ENCODE measurements at regions not wholly inside any gene's neighbourhood (a gene's known extent, or its start where the extent isn't known, plus 50 kb on each side); places are given as distances from the start of the nearest gene placed in this dataset.

- no peak for TF ChIP-seq EZH2phosphoT487 (IDR thresholded peaks at IDR 0.05; ENCODE audit: insufficient read depth, low read depth)
- no peak for TF ChIP-seq EZH2 (IDR thresholded peaks at IDR 0.05; ENCODE audit: insufficient read depth, poor library complexity, severe bottlenecking)
- Histone ChIP-seq H3K4me3 (no peak overlapping the region), H4K20me1 (ENCODE audit: insufficient read depth) (no peaks in the 10 kb centered on the region), H3F3A (ENCODE audit: insufficient read depth) (no peaks in the 10 kb centered on the region), H3K27ac (no peak overlapping the region), H3K9me2 (ENCODE audit: insufficient read depth) (no peaks in the 10 kb centered on the region), H2AFZ (no peak overlapping the region), H3K9me3 (ENCODE audit: low read depth) (no peaks in the 10 kb centered on the region), H3K79me2 (ENCODE audit: insufficient read depth) (no peaks in the 10 kb centered on the region), H3K27me3 (replicated peaks; ENCODE audit: insufficient read depth) (no peaks in the 10 kb centered on the region), H3K9ac (no peak overlapping the region), H3K36me3 (ENCODE audit: low read depth) (no peaks in the 10 kb centered on the region), H3K4me2 (ENCODE audit: unreplicated experiment) (no peak overlapping the region), H3K4me1 (ENCODE audit: insufficient read depth) (no peaks in the 10 kb centered on the region)
- in situ Hi-C loops (cut with MboI): no loop called here
- WGBS, 2 experiments (ENCODE audit: low coverage in 1 of 2, low lambda C conversion rate in 2 of 2, missing lambda C conversion rate in 2 of 2): 48 to 50% methylated on average over 7 of the region's 7 CpGs
- DNase-seq: no peak
Measured at GRCh38 chr22:47811971-47812370, 1049.5 kb downstream of the TBC1D22A start.

DNA sequence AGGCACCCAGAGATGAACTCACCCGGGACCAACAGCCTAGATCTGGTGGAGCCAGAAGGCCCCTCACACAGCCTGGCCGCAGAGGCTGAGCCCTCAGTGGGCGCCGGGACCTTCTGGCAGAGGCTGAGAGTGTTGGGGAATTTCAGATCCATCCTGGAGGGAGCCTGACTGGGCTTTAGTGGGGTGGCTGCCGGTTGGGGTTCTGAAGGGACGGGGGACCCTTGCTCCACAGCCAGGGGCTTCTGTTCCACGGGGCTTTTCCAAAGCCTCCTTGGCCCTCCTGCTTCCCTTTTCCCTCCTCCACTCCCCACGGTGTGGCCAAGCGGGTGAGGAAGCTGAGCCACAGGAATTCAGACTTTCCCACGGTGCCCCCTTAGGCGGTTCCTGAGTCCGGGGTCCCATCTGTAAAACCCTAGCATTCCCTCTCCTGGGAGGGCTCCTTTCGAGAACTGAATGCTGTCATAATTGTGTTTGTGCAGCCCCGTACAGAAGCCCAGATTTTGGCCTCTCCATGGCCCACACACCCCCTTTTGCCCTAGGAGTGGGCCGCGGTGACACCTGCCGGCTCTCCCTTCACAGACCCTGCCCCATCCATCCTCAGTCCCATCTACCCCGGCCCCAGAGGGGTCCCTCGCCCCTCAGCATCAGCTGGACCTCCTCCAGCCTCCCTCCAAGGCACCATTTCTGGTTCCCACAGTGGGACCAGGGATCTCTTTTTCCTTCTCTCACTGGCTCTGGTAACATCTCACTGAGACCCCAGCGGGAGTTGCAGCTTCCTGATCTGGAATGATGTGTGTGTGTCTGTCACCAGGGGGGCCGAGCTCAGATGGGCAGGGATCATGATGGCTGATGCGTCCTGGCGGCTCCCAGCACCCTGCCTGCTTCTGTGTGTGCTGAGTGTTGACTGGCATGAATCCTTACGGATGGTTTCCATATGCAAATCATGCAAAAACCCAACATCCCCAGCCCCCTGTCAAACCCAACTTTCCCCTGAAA is 1048.4 kb downstream of the TBC1D22A start:
- H3K4me3 ChIP-seq: no peak overlapping the region
- no peaks in the 10 kb centered on the region for H3K27me3 ChIP-seq (replicated peaks; ENCODE audit: insufficient read depth)
- H3F3A ChIP-seq (ENCODE audit: insufficient read depth): no peaks in the 10 kb centered on the region
- TF ChIP-seq EZH2 (IDR thresholded peaks at IDR 0.05; ENCODE audit: insufficient read depth, poor library complexity, severe bottlenecking): no peak
- no peak for TF ChIP-seq EZH2phosphoT487 (IDR thresholded peaks at IDR 0.05; ENCODE audit: insufficient read depth, low read depth)
- H3K9me2 ChIP-seq (ENCODE audit: insufficient read depth): no peaks in the 10 kb centered on the region
- no peaks in the 10 kb centered on the region for H3K36me3 ChIP-seq (ENCODE audit: low read depth)
- no peaks in the 10 kb centered on the region for H3K79me2 ChIP-seq (ENCODE audit: insufficient read depth)
- no peak overlapping the region for H3K9ac ChIP-seq
- H3K27ac ChIP-seq: no peak overlapping the region
- no peaks in the 10 kb centered on the region for H3K9me3 ChIP-seq (ENCODE audit: low read depth)
- WGBS, 2 experiments (ENCODE audit: low coverage in 1 of 2, low lambda C conversion rate in 2 of 2, missing lambda C conversion rate in 2 of 2): 36 to 38% methylated on average over 24 of the region's 24 CpGs
- no peaks in the 10 kb centered on the region for H4K20me1 ChIP-seq (ENCODE audit: insufficient read depth)
- in situ Hi-C loops (cut with MboI): no loop called here
- H3K4me2 ChIP-seq (ENCODE audit: unreplicated experiment): no peak overlapping the region
- H2AFZ ChIP-seq: no peak overlapping the region
- no peaks in the 10 kb centered on the region for H3K4me1 ChIP-seq (ENCODE audit: insufficient read depth)
- DNase-seq: no peak

DNA sequence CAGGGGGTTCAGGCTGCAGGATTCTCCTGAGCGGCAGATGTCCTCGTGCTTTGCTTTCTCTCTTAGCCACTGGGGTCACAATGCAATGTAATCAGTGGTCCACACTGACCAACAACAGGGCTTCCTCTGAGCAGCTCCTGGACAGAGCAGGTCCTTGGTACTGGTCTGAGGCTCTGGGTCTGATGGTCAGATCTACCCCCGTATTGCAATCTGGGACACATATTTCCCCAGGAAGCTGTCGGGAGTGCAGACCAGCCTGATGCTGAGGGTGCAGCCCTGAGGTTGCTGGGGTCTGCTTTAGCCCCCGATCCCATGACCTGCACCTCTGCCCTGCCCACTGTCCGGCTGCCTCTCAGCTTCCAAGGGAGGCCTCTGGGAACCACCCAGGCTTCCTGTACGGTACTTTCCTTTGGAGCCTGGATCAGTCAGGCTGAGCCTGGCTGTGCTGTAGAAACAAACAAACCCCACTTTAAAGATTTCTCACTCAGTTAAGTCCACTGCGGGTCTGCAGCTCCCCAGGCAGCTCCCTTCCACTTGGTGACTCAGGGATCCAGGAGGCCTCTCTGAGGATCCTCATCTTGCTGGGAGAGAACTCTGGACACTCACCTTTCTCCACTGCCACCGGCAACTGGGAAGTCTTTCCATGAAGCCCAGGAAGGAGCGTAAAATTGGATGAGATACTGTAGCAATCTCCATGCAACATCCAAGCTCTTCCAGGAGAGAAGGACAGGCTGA is 1046.6 kb downstream of the TBC1D22A start:
- no peak overlapping the region for H3K4me2 ChIP-seq (ENCODE audit: unreplicated experiment)
- in situ Hi-C loops (cut with MboI): no loop called here
- WGBS, 2 experiments (ENCODE audit: low coverage in 1 of 2, low lambda C conversion rate in 2 of 2, missing lambda C conversion rate in 2 of 2): 63 to 67% methylated on average over 10 of the region's 10 CpGs
- no peaks in the 10 kb centered on the region for H3K9me3 ChIP-seq (ENCODE audit: low read depth)
- H2AFZ ChIP-seq: no peak overlapping the region
- H4K20me1 ChIP-seq (ENCODE audit: insufficient read depth): no peaks in the 10 kb centered on the region
- no peaks in the 10 kb centered on the region for H3K27me3 ChIP-seq (replicated peaks; ENCODE audit: insufficient read depth)
- no peaks in the 10 kb centered on the region for H3K36me3 ChIP-seq (ENCODE audit: low read depth)
- TF ChIP-seq EZH2 (IDR thresholded peaks at IDR 0.05; ENCODE audit: insufficient read depth, poor library complexity, severe bottlenecking) (no peak), EZH2phosphoT487 (IDR thresholded peaks at IDR 0.05; ENCODE audit: insufficient read depth, low read depth) (no peak)
- H3K9ac ChIP-seq: no peak overlapping the region
- no peaks in the 10 kb centered on the region for H3K79me2 ChIP-seq (ENCODE audit: insufficient read depth)
- H3K27ac ChIP-seq: no peak overlapping the region
- H3F3A ChIP-seq (ENCODE audit: insufficient read depth): no peaks in the 10 kb centered on the region
- no peaks in the 10 kb centered on the region for H3K9me2 ChIP-seq (ENCODE audit: insufficient read depth)
- DNase-seq: no peak
- H3K4me3 ChIP-seq: no peak overlapping the region
- no peaks in the 10 kb centered on the region for H3K4me1 ChIP-seq (ENCODE audit: insufficient read depth)

GRCh38 chr22:47808236-47808635 is 1045.8 kb downstream of the TBC1D22A start:
- H3K4me3 ChIP-seq: no peak overlapping the region
- no peaks in the 10 kb centered on the region for H3K79me2 ChIP-seq (ENCODE audit: insufficient read depth)
- no peaks in the 10 kb centered on the region for H4K20me1 ChIP-seq (ENCODE audit: insufficient read depth)
- TF ChIP-seq EZH2 (IDR thresholded peaks at IDR 0.05; ENCODE audit: insufficient read depth, poor library complexity, severe bottlenecking) (no peak), EZH2phosphoT487 (IDR thresholded peaks at IDR 0.05; ENCODE audit: insufficient read depth, low read depth) (no peak)
- no peaks in the 10 kb centered on the region for H3K9me3 ChIP-seq (ENCODE audit: low read depth)
- no peak overlapping the region for H3K27ac ChIP-seq
- WGBS, 2 experiments (ENCODE audit: low coverage in 1 of 2, low lambda C conversion rate in 2 of 2, missing lambda C conversion rate in 2 of 2): 61 to 62% methylated on average over 6 of the region's 6 CpGs
- no peaks in the 10 kb centered on the region for H3K36me3 ChIP-seq (ENCODE audit: low read depth)
- no peaks in the 10 kb centered on the region for H3F3A ChIP-seq (ENCODE audit: insufficient read depth)
- H3K4me1 ChIP-seq (ENCODE audit: insufficient read depth): no peaks in the 10 kb centered on the region
- H3K27me3 ChIP-seq (replicated peaks; ENCODE audit: insufficient read depth): no peaks in the 10 kb centered on the region
- no peaks in the 10 kb centered on the region for H3K9me2 ChIP-seq (ENCODE audit: insufficient read depth)
- in situ Hi-C loops (cut with MboI): no loop called here
- no peak for DNase-seq
- no peak overlapping the region for H3K4me2 ChIP-seq (ENCODE audit: unreplicated experiment)
- H2AFZ ChIP-seq: no peak overlapping the region
- H3K9ac ChIP-seq: no peak overlapping the region
